HepG2 (cell line): ENCODE measurements at regions not wholly inside any gene's neighbourhood (a gene's known extent, or its start where the extent isn't known, plus 50 kb on each side); places are given as distances from the start of the nearest gene placed in this dataset.

ENCODE experiments used
- ATAC-seq: fragments of 200-7000 bp; cut with Tn5 transposase; 3 replicates; pipeline ENCODE4 v1.9.1; 2020; ENCODE audit warnings: mild to moderate bottlenecking, moderate library complexity
- BruUV-seq: library from RNA; stranded (reverse); fragments of 400-500 nt; replicated peaks from 2 replicates; lab custom pipeline; 2021; lab: Mats Ljungman, UMichigan
- CTCF ChIA-PET: fragments of 300-600 bp; formaldehyde crosslinking; extraction: SDS; loops from one replicate; lab custom pipeline; 2021; ENCODE audit warnings: low total read pairs, inconsistent platforms, low intra/inter-chr PET ratio; lab: Yijun Ruan, JAX
- POLR2A ChIA-PET: fragments of 350-600 bp; sonication (Branson Sonifier 250); formaldehyde crosslinking; loops from one replicate; lab custom pipeline; 2020; ENCODE audit warnings: antibody characterized with exemption, inconsistent platforms; lab: Yijun Ruan, JAX
- DNase-seq: peaks from one replicate; pipeline ENCODE4 v3.0.0-alpha.2; 2015; ENCODE audit warnings: low spot score
- FAIRE-seq: peaks from 3 replicates; lab custom pipeline; 2011; peaks lifted over from hg19 to GRCh38; lab: Jason Lieb, UNC
- H2AFZ ChIP-seq: one replicate; pipeline ENCODE4 v1.6.1; 2011; ENCODE audit warnings: low read length, inconsistent platforms
- H3K27ac ChIP-seq: fragments of 300-600 bp; 3 replicates; pipeline ENCODE4 v1.8.0; 2011; ENCODE audit warnings: mixed run types, mild to moderate bottlenecking, mixed read lengths, low read length, inconsistent platforms; ENCODE audit not compliant: insufficient read depth; ENCODE audit errors: extremely low read length
- H3K27me3 ChIP-seq, 2 experiments: fragments of 200-600 bp in 1 of 2; 2 replicates in 1 of 2; 3 replicates in 1 of 2; pipeline versions ENCODE4 v1.6.0 to v1.8.0; 2011; ENCODE audit warnings: low read length in 2 of 2, mild to moderate bottlenecking in 2 of 2, moderate library complexity in 2 of 2, inconsistent platforms in 1 of 2; ENCODE audit not compliant: insufficient read depth in 2 of 2, control insufficient read depth in 1 of 2
- H3K36me3 ChIP-seq, 2 experiments: fragments of 200-600 bp in 1 of 2; replicated peaks in 1 of 2; 2 replicates in 1 of 2; 3 replicates in 1 of 2; pipeline versions ENCODE4 v1.5.1 to v1.8.0; 2011; ENCODE audit warnings: low read length in 2 of 2, inconsistent platforms in 1 of 2; ENCODE audit not compliant: insufficient read depth in 2 of 2, control insufficient read depth in 1 of 2
- H3K4me1 ChIP-seq: 2 replicates; pipeline ENCODE4 v1.5.1; 2012; ENCODE audit warnings: low read length, inconsistent platforms; ENCODE audit not compliant: insufficient read depth
- H3K4me2 ChIP-seq: 2 replicates; pipeline ENCODE4 v1.6.0; 2011; ENCODE audit warnings: low read depth, low read length, inconsistent platforms
- H3K4me3 ChIP-seq, 3 experiments: fragments of 200-600 bp in 1 of 3; sonication (generic), shearing (Covaris generic) in 1 of 3; replicated peaks in 1 of 3; 2 replicates each; pipeline ENCODE4 v1.5.1; 2011 to 2016; ENCODE audit warnings: low read length in 3 of 3, inconsistent platforms in 2 of 3, low read depth in 2 of 3, mild to moderate bottlenecking in 2 of 3, control low read depth in 1 of 3, mixed read lengths in 1 of 3; ENCODE audit not compliant: insufficient read depth in 1 of 3
- H3K79me2 ChIP-seq: one replicate; pipeline ENCODE4 v1.6.1; 2011; ENCODE audit warnings: low read length, inconsistent platforms; ENCODE audit not compliant: insufficient read depth
- H3K9ac ChIP-seq: 2 replicates; pipeline ENCODE4 v1.6.0; 2011; ENCODE audit warnings: mild to moderate bottlenecking, low read depth, low read length, inconsistent platforms; ENCODE audit not compliant: insufficient read depth
- H3K9me3 ChIP-seq: 2 replicates; pipeline ENCODE4 v1.5.1; 2012; ENCODE audit warnings: mild to moderate bottlenecking, low read length
- H4K20me1 ChIP-seq: 2 replicates; pipeline ENCODE4 v1.6.0; 2011; ENCODE audit warnings: inconsistent platforms, mild to moderate bottlenecking, low read length, moderate library complexity; ENCODE audit not compliant: insufficient read depth
- FOSL1 ChIP-seq: sonication (generic); formaldehyde crosslinking; IDR thresholded peaks from 2 replicates; pipeline ENCODE4 v1.9.0; 2021; ENCODE audit warnings: missing genetic modification reagents, borderline replicate concordance
- ZNF354B ChIP-seq: sonication (generic); formaldehyde crosslinking; IDR thresholded peaks from 2 replicates; pipeline ENCODE4 v1.8.0; 2022; ENCODE audit warnings: mild to moderate bottlenecking, missing genetic modification reagents
- ZNF563 ChIP-seq: sonication (generic); formaldehyde crosslinking; IDR thresholded peaks from 2 replicates; pipeline ENCODE4 v1.8.0; 2022; ENCODE audit warnings: mild to moderate bottlenecking, moderate library complexity, missing genetic modification reagents
- ZNF644 ChIP-seq: IDR thresholded peaks from 2 replicates; pipeline ENCODE4 v1.6.1; 2016; ENCODE audit warnings: low read depth
- ZNF83 ChIP-seq: sonication (generic); formaldehyde crosslinking; IDR thresholded peaks from 2 replicates; pipeline ENCODE4 v1.4.0; 2020; ENCODE audit warnings: missing genetic modification reagents, mild to moderate bottlenecking, borderline replicate concordance
- ZSCAN12 ChIP-seq: sonication (generic); formaldehyde crosslinking; IDR thresholded peaks from 2 replicates; pipeline ENCODE4 v1.9.0; 2021; ENCODE audit warnings: mild to moderate bottlenecking, missing genetic modification reagents
- ZSCAN25 ChIP-seq: sonication (generic); formaldehyde crosslinking; IDR thresholded peaks from 2 replicates; pipeline ENCODE4 v1.8.0; 2022; ENCODE audit warnings: mild to moderate bottlenecking, missing genetic modification reagents
- WGBS: methylation state at CpG from one replicate; pipeline ENCODE4 v1.1.6; 2017; ENCODE audit warnings: low lambda C conversion rate; 5-methylcytosine and 5-hydroxymethylcytosine counted together
- in situ Hi-C: cut with HindIII; loops from 2 replicates; pipeline ENCODE4 v1.10.0; 2017; ENCODE audit warnings: low pct_unique_long_range_greater_than_20kb; ENCODE audit not compliant: extremely low pct_ligation_motif_present
- intact Hi-C: fragments of 100-400 bp; cut with micrococcal nuclease; formaldehyde crosslinking; loops from one replicate; pipeline ENCODE4 v1.10.0; 2022; ENCODE audit not compliant: unreplicated experiment
- TF ChIP-seq, protein P1 (sequence below): sonication (generic); formaldehyde crosslinking; IDR thresholded peaks from 2 replicates; pipeline ENCODE4 v1.4.0; 2020; ENCODE audit warnings: mild to moderate bottlenecking, missing genetic modification reagents
- TF ChIP-seq, protein P2 (sequence below): sonication (generic); formaldehyde crosslinking; IDR thresholded peaks from 2 replicates; pipeline ENCODE4 v1.8.0; 2022; ENCODE audit warnings: missing genetic modification reagents, mild to moderate bottlenecking, inconsistent platforms, borderline replicate concordance

DNA sequence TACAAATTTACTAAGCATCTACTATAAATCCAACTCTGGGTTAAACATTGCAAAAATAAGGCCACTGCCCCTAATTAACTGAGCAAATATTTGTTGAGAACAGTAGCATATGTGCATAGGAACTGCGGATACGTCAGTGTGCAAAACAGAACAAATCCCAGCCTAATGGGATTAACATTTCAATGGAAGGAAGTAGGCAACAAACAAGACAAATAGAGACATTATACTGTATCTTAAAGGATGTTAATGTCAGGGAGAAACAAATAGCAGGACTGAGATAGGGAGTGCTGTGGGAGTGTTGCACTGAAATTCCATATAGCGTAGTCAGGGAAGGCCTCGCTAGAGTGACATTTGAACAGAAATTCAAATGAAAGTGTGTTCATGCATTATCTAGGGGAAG is 89.7 kb upstream of the KCNAB1 start:
- Histone ChIP-seq H3K36me3 (no peaks in the 10 kb centered on the region), H4K20me1 (no peaks in the 10 kb centered on the region), H3K79me2 (no peaks in the 10 kb centered on the region), H3K9me3 (no peaks in the 10 kb centered on the region), H2AFZ (no peak overlapping the region), H3K27ac (no peak overlapping the region), H3K4me3 (no peak overlapping the region), H3K4me2 (no peak overlapping the region), H3K9ac (no peak overlapping the region), H3K4me1 (no peaks in the 10 kb centered on the region), H3K27me3 (peaks cover 0 to 4% of the 10 kb centered on the region in 2 experiments; a peak in 1 of 5 replicates)
- in situ Hi-C loops (no loop called here), intact Hi-C loops (no loop called here)
- no peak for TF ChIP-seq ZNF83
- TF ChIP-seq, protein P1, sequence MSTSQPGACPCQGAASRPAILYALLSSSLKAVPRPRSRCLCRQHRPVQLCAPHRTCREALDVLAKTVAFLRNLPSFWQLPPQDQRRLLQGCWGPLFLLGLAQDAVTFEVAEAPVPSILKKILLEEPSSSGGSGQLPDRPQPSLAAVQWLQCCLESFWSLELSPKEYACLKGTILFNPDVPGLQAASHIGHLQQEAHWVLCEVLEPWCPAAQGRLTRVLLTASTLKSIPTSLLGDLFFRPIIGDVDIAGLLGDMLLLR (CRISPR knock-in tag), result no peak
- TF ChIP-seq ZSCAN25 (CRISPR knock-in tag), result no peak
- no peak for TF ChIP-seq ZNF563 (CRISPR knock-in tag)
- no peak for TF ChIP-seq ZNF644 (CRISPR knock-in tag)
- TF ChIP-seq FOSL1, result no peak
- TF ChIP-seq, protein P2, sequence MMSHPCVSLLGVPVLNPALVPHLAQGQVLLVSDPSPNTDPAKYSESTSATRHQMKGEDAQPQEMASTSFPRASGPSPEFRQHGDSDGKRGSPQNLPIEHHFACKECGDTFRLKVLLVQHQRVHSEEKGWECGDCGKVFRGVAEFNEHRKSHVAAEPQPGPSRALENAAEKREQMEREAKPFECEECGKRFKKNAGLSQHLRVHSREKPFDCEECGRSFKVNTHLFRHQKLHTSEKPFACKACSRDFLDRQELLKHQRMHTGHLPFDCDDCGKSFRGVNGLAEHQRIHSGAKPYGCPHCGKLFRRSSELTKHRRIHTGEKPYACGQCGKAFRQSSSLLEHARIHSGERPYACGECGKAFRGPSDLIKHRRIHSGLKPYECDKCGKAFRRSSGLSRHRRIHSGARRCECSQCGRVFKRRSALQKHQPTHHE (CRISPR knock-in tag), result no peak
- no peak for TF ChIP-seq ZNF354B (CRISPR knock-in tag)
- TF ChIP-seq ZSCAN12 (CRISPR knock-in tag), result no peak
- CTCF ChIA-PET, result no interaction called here
- no TSS peak for BruUV-seq
- POLR2A ChIA-PET, result no interaction called here
- WGBS, result 43% methylated on average over 4 of the region's 4 CpGs
- ATAC-seq, result no peak
- DNase-seq, result no peak
- FAIRE-seq, result no peak
